ENCODE measurements at regions not wholly inside any gene's neighbourhood (a gene's known extent, or its start where the extent isn't known, plus 50 kb on each side); places are given as distances from the start of the nearest gene placed in this dataset.

GRCh38 chr12:123077298-123078119 lies 73.4 kb downstream of the PITPNM2 start:
- DNase-seq: no peak

GRCh38 chr12:123076604-123077297 lies 74.1 kb downstream of the PITPNM2 start:
- DNase-seq: no peak

- no peak for DNase-seq
These were observed 75.2 kb downstream of the PITPNM2 start for GRCh38 chr12:123075646-123076171.

- no peak for DNase-seq
These were observed 75.7 kb downstream of the PITPNM2 start for GRCh38 chr12:123075087-123075645.

- no peak for DNase-seq
These were observed 76.7 kb downstream of the PITPNM2 start for GRCh38 chr12:123073962-123074801.

GRCh38 chr12:123073292-123073691 lies 77.6 kb downstream of the PITPNM2 start:
- no peak for DNase-seq

GRCh38 chr12:123071857-123072256 lies 79.0 kb downstream of the PITPNM2 start:
- DNase-seq: no peak

GRCh38 chr12:123071099-123071800 lies 79.6 kb downstream of the PITPNM2 start:
- no peak for DNase-seq

- DNase-seq: no peak
These were observed 80.4 kb downstream of the PITPNM2 start for GRCh38 chr12:123070267-123071081.

- no peak for DNase-seq
These were observed 81.2 kb downstream of the PITPNM2 start for GRCh38 chr12:123069436-123070266.

GRCh38 chr12:123067654-123068053 lies 83.2 kb downstream of the PITPNM2 start:
- no peak for DNase-seq

- no peak for DNase-seq
These were observed 84.5 kb downstream of the PITPNM2 start for GRCh38 chr12:123066384-123066710.

GRCh38 chr12:123065676-123066383 lies 85.1 kb downstream of the PITPNM2 start:
- DNase-seq: peak in 1 of 3 donors; percentile 17

GRCh38 chr12:123064885-123065619 lies 84.6 kb downstream of the ARL6IP4 start:
- no peak for DNase-seq

- peak in 2 of 3 donors; percentile 27 to 39 for DNase-seq
These were observed 83.9 kb downstream of the ARL6IP4 start for GRCh38 chr12:123064366-123064765.

- DNase-seq: peak; percentile 33 to 45 (median 35)
These were observed 83.1 kb downstream of the ARL6IP4 start for GRCh38 chr12:123063535-123063934.

- peak; percentile 74 to 82 (median 79) for DNase-seq
These were observed 82.4 kb downstream of the ARL6IP4 start for GRCh38 chr12:123062681-123063486.
